NT2/D1 (cell line): ENCODE measurements at regions not wholly inside any gene's neighbourhood (a gene's known extent, or its start where the extent isn't known, plus 50 kb on each side); places are given as distances from the start of the nearest gene placed in this dataset.

Experiments
- DNase-seq: peaks from one replicate; pipeline ENCODE4 v3.0.0-alpha.2; 2011; ENCODE audit warnings: low read depth, low spot score
- H3K27me3 ChIP-seq: 2 replicates; pipeline ENCODE4 v1.6.0; 2011; ENCODE audit warnings: mild to moderate bottlenecking; ENCODE audit not compliant: insufficient read length, insufficient read depth
- H3K36me3 ChIP-seq: 2 replicates; pipeline ENCODE4 v1.6.1; 2011; ENCODE audit warnings: mild to moderate bottlenecking, low read length, mixed read lengths; ENCODE audit not compliant: insufficient read depth, insufficient read length
- H3K4me1 ChIP-seq: 2 replicates; pipeline ENCODE4 v1.5.1; 2011; ENCODE audit not compliant: insufficient read depth, insufficient read length
- H3K4me3 ChIP-seq: 2 replicates; pipeline ENCODE4 v1.5.1; 2011; ENCODE audit warnings: low read depth; ENCODE audit not compliant: insufficient read length
- H3K9ac ChIP-seq: 2 replicates; pipeline ENCODE4 v1.6.0; 2011; ENCODE audit warnings: low read depth; ENCODE audit not compliant: insufficient read length
- H3K9me3 ChIP-seq: 2 replicates; pipeline ENCODE4 v1.5.1; 2011; ENCODE audit warnings: mild to moderate bottlenecking, low read length; ENCODE audit not compliant: insufficient read depth
- SUZ12 ChIP-seq: IDR thresholded peaks from 2 replicates; pipeline ENCODE4 v1.6.1; 2011; ENCODE audit not compliant: insufficient read length, insufficient read depth; ENCODE audit errors: extremely low read depth
- YY1 ChIP-seq: IDR thresholded peaks from 2 replicates; pipeline ENCODE4 v1.6.1; 2011; ENCODE audit not compliant: insufficient read length, insufficient read depth
- ZNF274 ChIP-seq: IDR thresholded peaks from 2 replicates; pipeline ENCODE4 v1.6.1; 2011; ENCODE audit warnings: mild to moderate bottlenecking, low read depth, low read length

DNA sequence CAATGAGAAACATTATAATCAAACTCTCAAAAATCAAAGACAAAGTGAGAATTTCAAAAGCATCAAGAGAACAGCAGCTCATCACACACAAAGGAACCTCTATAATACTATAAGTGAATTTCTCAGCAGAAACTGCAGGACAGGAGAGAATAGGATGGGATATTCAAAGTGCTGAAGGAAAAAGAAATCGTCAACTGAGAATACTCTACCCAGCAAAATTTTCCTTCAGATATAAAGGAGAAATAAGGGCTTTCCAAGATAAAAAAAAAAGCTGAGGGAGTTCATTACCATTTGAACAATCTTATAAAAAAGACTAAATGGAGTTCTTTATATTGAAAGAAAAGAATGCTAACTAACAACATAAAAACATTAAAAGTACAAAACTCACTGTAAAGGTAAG is 481.1 kb downstream of the TLE4 start:
- no peak for DNase-seq
- no peak for TF ChIP-seq SUZ12
- no peak for TF ChIP-seq ZNF274
- Histone ChIP-seq H3K4me3 (no peak overlapping the region), H3K27me3 (no peaks in the 10 kb centered on the region), H3K9me3 (peaks cover 17% of the 10 kb centered on the region), H3K9ac (no peak overlapping the region), H3K4me1 (no peaks in the 10 kb centered on the region), H3K36me3 (no peaks in the 10 kb centered on the region)

DNA sequence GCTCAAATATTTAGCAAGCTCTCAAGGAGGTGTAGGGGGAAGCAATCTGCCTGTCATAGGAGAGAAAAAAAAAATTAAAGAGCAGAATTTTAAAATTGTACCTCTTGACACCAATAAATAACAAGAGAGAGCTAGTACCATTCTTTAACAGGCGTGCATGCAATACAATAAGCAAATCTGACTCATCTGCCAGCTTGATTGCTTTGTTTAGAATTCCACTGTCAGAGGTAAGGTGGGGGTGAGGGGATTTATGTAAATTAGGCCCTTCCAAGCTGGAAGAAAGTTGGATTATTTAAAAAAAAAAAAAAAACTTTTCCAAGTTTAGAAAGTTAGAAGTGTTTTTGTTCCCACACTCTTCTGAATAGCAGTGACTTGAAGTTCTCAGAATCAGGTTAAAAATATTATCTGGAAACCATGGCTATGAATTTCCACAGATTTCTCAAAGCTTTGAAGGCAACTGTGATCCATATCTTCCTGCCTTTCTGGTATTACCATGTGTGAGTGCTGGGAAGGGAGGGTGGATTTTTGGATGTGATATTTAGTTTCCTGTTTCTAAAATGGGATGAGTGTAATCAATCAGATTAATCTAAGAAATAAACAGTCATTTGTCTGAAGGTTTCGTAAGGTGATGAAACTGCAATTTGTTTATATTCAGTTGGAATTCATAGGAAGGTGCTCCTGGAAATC is 477.5 kb downstream of the TLE4 start:
- H3K27me3 ChIP-seq = no peaks in the 10 kb centered on the region
- no peak overlapping the region for H3K9ac ChIP-seq
- no peak overlapping the region for H3K4me3 ChIP-seq
- H3K36me3 ChIP-seq = no peaks in the 10 kb centered on the region
- peaks cover 17% of the 10 kb centered on the region for H3K9me3 ChIP-seq
- H3K4me1 ChIP-seq = no peaks in the 10 kb centered on the region
- TF ChIP-seq SUZ12 (no peak), ZNF274 (no peak), YY1 (no peak)
- DNase-seq = peak; percentile 32

DNA sequence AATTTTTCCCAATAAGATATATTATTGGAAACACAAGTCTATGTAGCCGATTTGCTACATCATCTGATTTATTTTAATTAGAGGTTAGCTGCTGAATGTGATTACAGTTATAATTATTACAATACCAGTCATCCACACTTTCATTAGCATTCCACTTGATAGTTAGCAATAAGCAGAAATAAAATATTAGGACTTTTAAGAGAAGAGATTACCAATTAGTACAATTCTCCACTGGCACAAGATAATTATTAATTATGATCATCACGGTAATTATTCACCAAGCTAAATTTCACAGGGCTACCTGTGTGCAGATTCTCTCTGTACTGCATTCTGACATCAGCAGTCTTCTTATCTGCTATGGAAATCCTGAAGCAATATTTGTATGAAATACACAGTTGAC is 474.7 kb downstream of the TLE4 start:
- no peaks in the 10 kb centered on the region for H3K27me3 ChIP-seq
- no peak overlapping the region for H3K4me3 ChIP-seq
- H3K4me1 ChIP-seq = no peaks in the 10 kb centered on the region
- no peaks in the 10 kb centered on the region for H3K9me3 ChIP-seq
- no peak overlapping the region for H3K9ac ChIP-seq
- no peak for DNase-seq
- H3K36me3 ChIP-seq = no peaks in the 10 kb centered on the region
- no peak for TF ChIP-seq ZNF274
- TF ChIP-seq SUZ12 = no peak
- TF ChIP-seq YY1 = no peak

DNA sequence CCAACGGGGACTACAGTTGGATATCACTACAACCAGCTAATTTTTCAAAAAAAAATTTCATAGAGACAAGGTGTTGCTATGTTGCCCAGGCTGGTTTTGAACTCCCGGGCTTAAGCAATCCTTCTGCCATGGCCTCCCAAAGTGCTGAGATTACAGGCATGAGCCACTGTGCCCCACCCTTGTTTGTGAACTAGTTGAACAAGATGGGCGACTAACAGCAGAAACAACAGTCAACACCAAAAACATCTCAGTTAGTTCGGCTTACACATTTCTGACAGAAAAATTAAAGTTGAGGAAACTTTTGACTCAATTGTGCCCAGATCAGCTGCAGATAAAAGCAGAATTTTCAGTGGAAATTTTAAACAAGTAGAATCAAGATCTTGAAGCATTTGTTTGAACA is 470.1 kb downstream of the TLE4 start:
- Histone ChIP-seq H3K4me1 (no peaks in the 10 kb centered on the region), H3K27me3 (no peaks in the 10 kb centered on the region), H3K36me3 (no peaks in the 10 kb centered on the region), H3K9me3 (no peaks in the 10 kb centered on the region), H3K4me3 (no peak overlapping the region), H3K9ac (no peak overlapping the region)
- no peak for DNase-seq
- no peak for TF ChIP-seq ZNF274
- no peak for TF ChIP-seq SUZ12
- no peak for TF ChIP-seq YY1

DNA sequence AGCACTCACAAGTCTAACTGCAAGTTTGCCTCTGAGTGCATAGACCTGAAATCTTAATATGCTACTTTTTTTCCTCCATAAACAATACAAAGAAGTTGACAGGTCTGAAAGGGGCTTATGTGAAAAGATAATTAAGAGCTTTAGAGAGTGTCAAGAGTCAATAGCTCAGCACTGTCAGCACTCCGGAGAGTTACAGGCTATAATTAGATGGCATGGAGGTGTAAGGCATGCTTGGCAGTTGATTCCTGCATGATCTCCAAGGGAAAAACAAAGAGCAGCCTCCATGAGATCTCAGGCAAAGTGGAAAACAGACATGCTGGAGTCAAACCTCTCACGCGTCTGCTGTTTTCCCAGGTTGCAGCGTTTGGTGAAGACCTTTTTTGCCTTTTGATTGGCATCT is 468.7 kb downstream of the TLE4 start:
- H3K4me1 ChIP-seq = no peaks in the 10 kb centered on the region
- TF ChIP-seq YY1 (no peak), ZNF274 (no peak), SUZ12 (no peak)
- DNase-seq = no peak
- H3K9me3 ChIP-seq = no peaks in the 10 kb centered on the region
- H3K36me3 ChIP-seq = no peaks in the 10 kb centered on the region
- no peak overlapping the region for H3K9ac ChIP-seq
- no peaks in the 10 kb centered on the region for H3K27me3 ChIP-seq
- no peak overlapping the region for H3K4me3 ChIP-seq

DNA sequence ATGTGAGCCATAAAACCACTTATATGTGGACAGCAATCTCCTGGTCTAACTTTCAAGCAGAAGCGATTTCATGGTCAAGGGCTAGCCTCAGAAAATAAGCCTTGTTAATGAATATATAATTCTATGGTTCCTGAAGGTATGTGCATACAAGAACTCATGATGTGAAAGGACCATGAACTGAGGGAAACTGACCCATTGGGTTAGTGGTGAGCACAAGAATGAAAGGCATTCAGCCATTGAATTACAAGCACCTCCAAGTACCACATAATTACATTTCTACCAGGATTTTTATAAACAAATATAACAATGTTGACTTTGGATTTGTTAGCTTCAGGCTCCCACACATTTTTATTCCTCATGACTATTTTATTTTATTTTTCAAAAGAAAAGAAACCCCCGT is 459.0 kb downstream of the TLE4 start:
- H3K27me3 ChIP-seq = no peaks in the 10 kb centered on the region
- H3K9ac ChIP-seq = no peak overlapping the region
- H3K4me3 ChIP-seq = no peak overlapping the region
- TF ChIP-seq ZNF274 (no peak), SUZ12 (no peak), YY1 (no peak)
- DNase-seq = no peak
- peaks cover 4% of the 10 kb centered on the region for H3K4me1 ChIP-seq
- H3K36me3 ChIP-seq = no peaks in the 10 kb centered on the region
- no peaks in the 10 kb centered on the region for H3K9me3 ChIP-seq

DNA sequence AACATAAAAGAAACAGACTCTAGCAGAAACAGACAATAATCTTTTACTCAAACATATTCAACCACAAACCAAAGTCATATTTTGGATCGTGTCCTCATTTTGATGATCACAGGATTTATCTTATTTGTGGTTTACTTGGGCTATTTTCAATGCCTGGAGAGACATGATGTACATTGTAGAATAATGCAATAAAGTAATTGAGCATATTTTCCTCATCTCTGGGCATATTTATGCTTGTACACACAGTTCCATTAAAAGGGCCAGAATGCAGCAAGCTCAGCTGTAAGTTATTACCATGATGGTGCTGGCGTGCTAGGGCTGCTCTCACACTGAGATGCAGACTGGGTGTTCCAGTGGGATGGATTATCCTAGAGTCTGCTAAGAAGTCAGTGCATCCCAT is 456.7 kb downstream of the TLE4 start:
- no peak for DNase-seq
- peaks cover 4% of the 10 kb centered on the region for H3K4me1 ChIP-seq
- no peaks in the 10 kb centered on the region for H3K27me3 ChIP-seq
- H3K9me3 ChIP-seq = no peaks in the 10 kb centered on the region
- TF ChIP-seq ZNF274 = no peak
- no peak for TF ChIP-seq YY1
- no peak for TF ChIP-seq SUZ12
- H3K36me3 ChIP-seq = no peaks in the 10 kb centered on the region
- H3K4me3 ChIP-seq = no peak overlapping the region
- no peak overlapping the region for H3K9ac ChIP-seq
